Glutamatergic neuron (in vitro differentiated cells): ENCODE measurements at regions not wholly inside any gene's neighbourhood (a gene's known extent, or its start where the extent isn't known, plus 50 kb on each side); places are given as distances from the start of the nearest gene placed in this dataset.

Source experiments
- DNase-seq: peaks from one replicate; pipeline ENCODE4 v3.0.0; 2022
- H3K27ac Mint-ChIP-seq: one replicate; pipeline ENCODE4 v1.8.0; 2020; ENCODE audit warnings: mild to moderate bottlenecking, mixed read lengths, inconsistent platforms; ENCODE audit not compliant: unreplicated experiment
- H3K27me3 Mint-ChIP-seq: one replicate; pipeline ENCODE4 v1.8.0; 2020; ENCODE audit warnings: mild to moderate bottlenecking, moderate library complexity, mixed read lengths, inconsistent platforms; ENCODE audit not compliant: unreplicated experiment
- H3K36me3 Mint-ChIP-seq: one replicate; pipeline ENCODE4 v1.8.0; 2020; ENCODE audit warnings: mild to moderate bottlenecking, mixed read lengths, inconsistent platforms; ENCODE audit not compliant: unreplicated experiment
- H3K4me1 Mint-ChIP-seq: one replicate; pipeline ENCODE4 v1.8.0; 2020; ENCODE audit warnings: mild to moderate bottlenecking, low read depth, mixed read lengths, inconsistent platforms; ENCODE audit not compliant: unreplicated experiment
- H3K4me3 Mint-ChIP-seq: one replicate; pipeline ENCODE4 v1.8.0; 2020; ENCODE audit warnings: mild to moderate bottlenecking, mixed read lengths, inconsistent platforms; ENCODE audit not compliant: unreplicated experiment
- H3K9me3 Mint-ChIP-seq: one replicate; pipeline ENCODE4 v1.8.0; 2020; ENCODE audit warnings: mild to moderate bottlenecking, moderate library complexity, mixed read lengths, inconsistent platforms; ENCODE audit not compliant: unreplicated experiment
- TF ChIP-seq, protein P1 (sequence below): fragments of 200-600 bp; sonication (generic); IDR thresholded peaks from one replicate; pipeline ENCODE4 v1.5.0; 2021; ENCODE audit not compliant: partially characterized antibody, unreplicated experiment

GRCh38 chr9:79242489-79242888 is 329.3 kb upstream of the TLE4 start:
- no peaks in the 10 kb centered on the region for H3K4me1 Mint-ChIP-seq
- TF ChIP-seq, protein P1, sequence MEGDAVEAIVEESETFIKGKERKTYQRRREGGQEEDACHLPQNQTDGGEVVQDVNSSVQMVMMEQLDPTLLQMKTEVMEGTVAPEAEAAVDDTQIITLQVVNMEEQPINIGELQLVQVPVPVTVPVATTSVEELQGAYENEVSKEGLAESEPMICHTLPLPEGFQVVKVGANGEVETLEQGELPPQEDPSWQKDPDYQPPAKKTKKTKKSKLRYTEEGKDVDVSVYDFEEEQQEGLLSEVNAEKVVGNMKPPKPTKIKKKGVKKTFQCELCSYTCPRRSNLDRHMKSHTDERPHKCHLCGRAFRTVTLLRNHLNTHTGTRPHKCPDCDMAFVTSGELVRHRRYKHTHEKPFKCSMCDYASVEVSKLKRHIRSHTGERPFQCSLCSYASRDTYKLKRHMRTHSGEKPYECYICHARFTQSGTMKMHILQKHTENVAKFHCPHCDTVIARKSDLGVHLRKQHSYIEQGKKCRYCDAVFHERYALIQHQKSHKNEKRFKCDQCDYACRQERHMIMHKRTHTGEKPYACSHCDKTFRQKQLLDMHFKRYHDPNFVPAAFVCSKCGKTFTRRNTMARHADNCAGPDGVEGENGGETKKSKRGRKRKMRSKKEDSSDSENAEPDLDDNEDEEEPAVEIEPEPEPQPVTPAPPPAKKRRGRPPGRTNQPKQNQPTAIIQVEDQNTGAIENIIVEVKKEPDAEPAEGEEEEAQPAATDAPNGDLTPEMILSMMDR: no peak
- no peaks in the 10 kb centered on the region for H3K9me3 Mint-ChIP-seq
- no peak for DNase-seq
- H3K27ac Mint-ChIP-seq: no peak overlapping the region
- H3K4me3 Mint-ChIP-seq: no peak overlapping the region
- no peaks in the 10 kb centered on the region for H3K27me3 Mint-ChIP-seq
- no peaks in the 10 kb centered on the region for H3K36me3 Mint-ChIP-seq

DNA sequence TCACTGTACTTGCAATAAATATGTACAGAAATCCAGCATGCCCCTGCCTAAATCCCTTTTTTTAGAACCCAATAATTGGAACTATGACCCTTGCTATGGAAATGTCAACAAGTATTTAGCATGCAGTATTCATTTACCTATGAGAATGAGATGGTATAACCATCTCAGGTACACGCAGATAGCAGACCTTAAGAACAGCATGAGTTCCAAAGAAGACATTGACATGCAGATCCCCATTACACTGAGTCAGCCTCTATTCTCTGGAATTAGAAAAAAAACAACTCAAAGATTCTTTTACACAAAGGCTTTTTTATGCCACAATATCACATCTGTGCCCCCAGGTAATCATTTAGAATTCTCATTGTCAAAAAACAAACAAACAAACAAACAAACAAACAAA is 325.6 kb upstream of the TLE4 start:
- no peaks in the 10 kb centered on the region for H3K36me3 Mint-ChIP-seq
- H3K4me1 Mint-ChIP-seq: no peaks in the 10 kb centered on the region
- no peak overlapping the region for H3K27ac Mint-ChIP-seq
- DNase-seq: no peak
- H3K4me3 Mint-ChIP-seq: no peak overlapping the region
- TF ChIP-seq, protein P1: no peak
- H3K9me3 Mint-ChIP-seq: no peaks in the 10 kb centered on the region
- no peaks in the 10 kb centered on the region for H3K27me3 Mint-ChIP-seq

DNA sequence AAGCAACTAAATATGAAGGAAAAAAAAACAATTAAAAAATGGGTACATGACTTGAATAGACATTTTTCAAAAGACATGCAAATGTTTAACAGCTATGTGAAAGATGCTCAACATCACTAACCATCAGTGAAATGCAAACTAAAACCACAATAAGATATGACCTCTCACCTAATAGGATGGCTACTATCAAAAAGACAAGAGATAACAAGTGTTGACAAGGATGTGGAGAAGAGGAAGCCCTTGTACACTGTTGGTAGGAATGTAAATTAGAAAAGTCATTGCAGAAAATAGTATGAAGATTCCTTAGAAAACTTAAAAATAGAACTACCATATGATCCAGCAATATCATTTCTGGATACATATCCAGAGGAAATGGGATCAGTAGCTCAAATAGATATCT is 324.7 kb upstream of the TLE4 start:
- H3K9me3 Mint-ChIP-seq: no peaks in the 10 kb centered on the region
- no peaks in the 10 kb centered on the region for H3K4me1 Mint-ChIP-seq
- H3K36me3 Mint-ChIP-seq: peaks cover 6% of the 10 kb centered on the region
- no peak for DNase-seq
- no peak overlapping the region for H3K27ac Mint-ChIP-seq
- no peaks in the 10 kb centered on the region for H3K27me3 Mint-ChIP-seq
- TF ChIP-seq, protein P1: no peak
- H3K4me3 Mint-ChIP-seq: no peak overlapping the region

GRCh38 chr9:79250806-79251205 is 321.0 kb upstream of the TLE4 start:
- Mint-ChIP-seq H3K27ac (no peak overlapping the region), H3K36me3 (peaks cover 6% of the 10 kb centered on the region), H3K27me3 (no peaks in the 10 kb centered on the region), H3K9me3 (no peaks in the 10 kb centered on the region), H3K4me3 (no peak overlapping the region), H3K4me1 (peaks cover 4% of the 10 kb centered on the region)
- no peak for DNase-seq
- TF ChIP-seq, protein P1: no peak

DNA sequence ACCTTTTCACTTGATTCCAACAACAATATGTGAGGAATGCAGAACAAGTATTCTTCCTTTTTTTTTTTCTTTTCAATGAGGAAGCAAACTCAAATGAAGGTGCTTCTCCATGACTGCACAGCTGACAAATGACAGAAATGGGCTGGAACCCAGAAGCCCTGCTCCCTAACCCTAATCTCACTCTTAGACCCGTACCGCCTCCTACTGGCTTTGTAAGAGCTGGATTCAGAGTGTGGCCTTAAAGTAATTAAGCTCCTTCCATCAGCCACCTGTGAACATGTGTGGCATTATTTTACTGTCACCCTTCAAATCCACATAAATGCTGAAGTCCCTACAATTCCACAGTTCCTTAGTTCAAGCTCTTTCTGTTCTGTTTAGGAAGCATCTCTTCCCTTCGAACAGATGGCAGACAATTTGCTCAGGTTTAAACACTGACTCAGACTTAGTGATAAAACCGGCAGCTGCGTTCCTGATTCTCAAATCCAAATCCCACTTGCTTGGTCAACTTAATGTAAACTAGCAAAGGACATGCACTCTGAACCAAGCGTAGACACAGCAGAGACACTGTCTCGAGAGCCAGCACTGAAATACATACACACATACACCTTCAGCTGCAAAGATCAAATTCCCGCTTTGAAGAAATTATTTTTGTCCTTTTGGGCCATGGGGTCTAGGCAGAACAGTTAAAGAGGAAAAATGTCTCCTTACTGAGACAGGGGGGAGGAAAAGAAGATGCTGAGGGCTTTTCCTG is 316.7 kb upstream of the TLE4 start:
- Mint-ChIP-seq H3K27ac (no peak overlapping the region), H3K9me3 (no peaks in the 10 kb centered on the region), H3K4me3 (no peak overlapping the region), H3K4me1 (peaks cover 4% of the 10 kb centered on the region), H3K36me3 (peaks cover 6% of the 10 kb centered on the region), H3K27me3 (peaks cover 2% of the 10 kb centered on the region)
- TF ChIP-seq, protein P1: no peak
- DNase-seq: no peak
